Islet precursor cell (in vitro differentiated cells): ENCODE measurements at regions not wholly inside any gene's neighbourhood (a gene's known extent, or its start where the extent isn't known, plus 50 kb on each side); places are given as distances from the start of the nearest gene placed in this dataset.
"Not testable (repeated sequence)": the region's sequence is repeated elsewhere in the genome, so short reads cannot be mapped to it uniquely, and the experiment has no call there.

Experiments used
- DNase-seq: peaks from one replicate; pipeline ENCODE4 v3.0.0-alpha.2; 2018

- DNase-seq, result peak; percentile 94
These were observed 803.9 kb upstream of the CDH10 start for GRCh38 chr5:25448646-25449045.

DNA sequence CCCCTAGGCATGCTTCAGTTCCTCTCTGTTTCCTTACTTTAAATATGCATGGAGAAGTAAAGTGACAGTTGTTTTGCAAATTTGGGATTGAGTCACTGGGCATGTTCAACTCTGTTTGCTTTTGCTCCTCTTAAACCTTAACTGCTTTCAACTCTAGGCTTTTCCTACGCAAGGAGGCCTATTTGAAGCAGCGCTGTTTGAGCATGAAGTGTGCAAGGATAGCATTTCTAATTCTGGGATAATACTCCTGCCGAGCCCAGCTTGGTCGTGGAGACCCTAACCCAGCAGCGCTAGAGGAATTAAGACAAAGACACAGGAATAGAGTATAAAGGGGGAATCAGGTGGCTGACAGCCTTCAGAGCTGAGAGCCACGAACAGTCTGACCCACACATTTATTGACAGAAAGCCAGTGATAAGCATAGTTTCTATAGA, 803.4 kb upstream of the CDH10 start:
- no peak for DNase-seq

- DNase-seq, result not testable (repeated sequence)
These were observed 801.3 kb upstream of the CDH10 start for GRCh38 chr5:25446061-25446420.

DNA sequence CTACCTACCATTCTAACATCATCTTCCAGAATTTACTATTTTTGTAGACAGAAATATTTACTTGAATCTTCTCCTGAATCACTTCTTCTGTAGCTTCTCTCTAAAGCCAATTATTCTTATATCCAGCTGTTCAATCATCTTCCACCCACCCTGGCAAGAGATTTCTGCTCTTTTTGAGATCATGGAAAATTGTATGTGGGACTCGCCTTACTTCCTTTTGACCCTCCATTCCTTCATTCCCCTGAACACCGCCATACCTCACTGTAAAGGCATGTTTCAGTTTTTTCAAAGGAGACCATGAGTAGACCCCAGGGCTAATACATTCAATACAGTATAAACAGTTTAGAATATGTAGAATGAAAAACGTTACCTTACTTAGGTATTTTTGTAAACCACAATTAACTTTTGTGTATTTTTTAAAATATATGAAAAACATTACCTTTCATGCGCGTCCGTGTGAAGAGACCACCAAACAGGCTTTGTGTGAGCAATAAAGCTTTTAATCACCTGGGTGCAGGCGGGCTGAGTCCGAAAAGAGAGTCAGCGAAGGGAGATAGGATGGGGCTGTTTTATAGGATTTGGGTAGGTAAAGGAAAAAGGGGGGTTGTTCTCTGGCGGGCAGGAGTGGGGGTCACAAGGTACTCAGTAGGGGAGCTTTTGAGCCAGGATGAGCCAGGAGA, 800.7 kb upstream of the CDH10 start:
- DNase-seq, result not testable (repeated sequence)

DNA sequence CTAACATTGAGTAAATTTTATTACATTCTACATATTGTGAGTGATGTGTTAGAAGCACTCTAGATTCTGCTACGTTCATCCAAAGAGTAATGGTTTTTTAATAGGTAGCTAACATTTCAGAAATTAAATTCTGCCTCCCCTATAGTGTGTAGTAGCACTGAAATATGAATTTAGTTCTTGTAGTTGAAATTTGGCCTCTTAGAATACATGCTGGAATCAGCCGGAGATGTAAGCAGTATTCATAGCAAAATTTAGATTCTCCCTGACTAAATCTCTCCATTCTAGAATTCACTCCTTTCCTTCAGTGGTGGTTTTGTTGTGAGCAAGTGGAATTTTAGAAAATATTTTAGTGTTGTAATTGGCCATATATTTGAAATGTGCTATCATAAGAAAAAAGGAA, 799.9 kb upstream of the CDH10 start:
- no peak for DNase-seq

DNA sequence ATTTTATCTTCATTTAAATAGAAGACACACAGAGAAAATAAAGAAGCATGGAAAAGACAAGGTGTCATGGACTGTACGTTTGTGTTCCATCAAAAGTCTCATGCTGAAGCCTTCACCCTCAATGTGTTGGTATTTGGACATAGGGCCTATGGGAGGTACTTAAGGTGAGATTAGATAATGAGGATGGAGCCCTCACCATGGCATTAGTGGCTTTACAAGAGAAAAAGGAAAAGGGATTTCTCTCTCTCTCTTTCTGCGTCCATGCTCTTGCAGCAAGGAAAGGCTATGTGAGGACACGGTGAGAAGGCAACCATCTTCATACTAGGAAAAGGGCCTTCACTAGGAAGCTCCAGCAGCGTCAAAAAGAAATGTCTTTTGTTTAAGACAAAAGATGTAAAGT, 797.0 kb upstream of the CDH10 start:
- DNase-seq, result no peak

- DNase-seq, result peak; percentile 60
These were observed 794.2 kb upstream of the CDH10 start for GRCh38 chr5:25439025-25439424.

GRCh38 chr5:25438375-25438774, 793.6 kb upstream of the CDH10 start:
- DNase-seq, result not testable (repeated sequence)

DNA sequence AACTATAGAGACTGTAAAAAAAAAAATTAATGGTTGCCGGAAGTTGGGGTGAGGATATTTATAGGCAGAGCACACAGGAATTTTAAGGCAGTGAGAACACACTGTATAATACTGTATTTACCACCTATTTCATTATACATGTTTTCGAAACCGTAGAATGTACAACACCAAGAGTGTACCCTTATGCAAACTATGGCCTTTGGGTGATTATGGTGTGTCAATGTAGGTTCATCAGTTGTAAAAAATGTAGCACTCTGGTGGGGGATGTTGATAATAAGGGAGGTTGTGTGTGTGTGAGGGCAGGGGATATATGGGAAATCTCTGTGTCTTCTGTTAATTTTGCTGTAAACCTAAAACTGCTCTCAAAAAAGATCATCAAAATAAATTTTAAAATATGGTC, 791.7 kb upstream of the CDH10 start:
- DNase-seq, result no peak

DNA sequence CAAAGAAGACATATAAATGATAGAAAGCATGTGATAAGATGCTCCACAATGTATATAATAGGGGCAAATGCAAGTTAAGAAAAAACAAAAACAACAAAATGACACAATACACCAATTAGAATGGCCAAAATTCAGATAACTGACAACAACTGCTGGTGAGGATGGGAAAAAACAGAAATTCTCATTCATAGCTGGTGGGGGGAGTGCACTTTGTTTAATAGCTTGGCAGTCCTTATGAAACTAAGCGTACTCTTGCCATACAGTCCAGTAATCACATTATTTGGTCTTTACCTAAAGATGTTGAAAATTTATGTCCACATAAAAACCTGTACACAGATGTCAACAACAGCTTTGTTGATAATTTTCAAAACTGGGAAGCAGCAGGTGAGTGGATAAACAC, 791.1 kb upstream of the CDH10 start:
- no peak for DNase-seq

DNA sequence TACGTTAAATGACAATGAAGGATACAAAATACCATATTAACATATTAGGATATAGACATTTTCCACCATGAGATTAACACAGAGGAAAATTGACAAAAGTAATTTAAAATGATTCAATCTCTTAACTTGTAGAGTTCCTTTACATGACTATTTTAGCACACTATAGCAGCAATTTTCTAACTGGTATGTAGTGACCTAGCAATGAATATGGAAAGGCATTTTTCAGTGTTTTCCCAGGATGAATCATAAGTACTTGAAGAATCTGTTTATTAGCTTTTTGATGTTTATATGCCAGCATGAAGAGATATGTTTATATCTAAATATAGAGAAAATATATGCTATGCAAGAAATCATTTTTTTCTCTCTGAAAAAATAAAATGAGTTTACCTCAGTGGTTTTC, 782.5 kb upstream of the CDH10 start:
- no peak for DNase-seq

- no peak for DNase-seq
These were observed 778.5 kb upstream of the CDH10 start for GRCh38 chr5:25423271-25423670.

DNA sequence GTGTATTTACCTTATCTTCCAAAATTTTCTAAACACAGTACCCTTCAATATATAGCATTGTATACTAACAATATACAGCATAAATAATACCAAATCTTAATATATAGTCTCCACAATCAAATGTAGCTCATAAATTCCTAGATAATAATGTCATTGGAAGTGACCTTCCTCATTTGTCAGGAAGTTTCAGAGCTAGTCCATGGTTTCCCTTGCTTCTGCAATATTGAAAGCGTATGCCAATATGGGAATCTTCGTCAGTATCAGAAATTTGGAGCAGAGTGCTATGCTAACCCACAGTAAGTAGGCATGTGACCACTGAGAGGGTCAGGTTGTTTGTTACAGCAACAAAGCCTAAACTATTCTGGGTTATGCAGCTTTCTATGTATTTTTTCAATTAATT, 774.9 kb upstream of the CDH10 start:
- no peak for DNase-seq

GRCh38 chr5:25418978-25419377, 774.2 kb upstream of the CDH10 start:
- DNase-seq, result no peak

GRCh38 chr5:25418319-25418859, 773.6 kb upstream of the CDH10 start:
- no peak for DNase-seq

DNA sequence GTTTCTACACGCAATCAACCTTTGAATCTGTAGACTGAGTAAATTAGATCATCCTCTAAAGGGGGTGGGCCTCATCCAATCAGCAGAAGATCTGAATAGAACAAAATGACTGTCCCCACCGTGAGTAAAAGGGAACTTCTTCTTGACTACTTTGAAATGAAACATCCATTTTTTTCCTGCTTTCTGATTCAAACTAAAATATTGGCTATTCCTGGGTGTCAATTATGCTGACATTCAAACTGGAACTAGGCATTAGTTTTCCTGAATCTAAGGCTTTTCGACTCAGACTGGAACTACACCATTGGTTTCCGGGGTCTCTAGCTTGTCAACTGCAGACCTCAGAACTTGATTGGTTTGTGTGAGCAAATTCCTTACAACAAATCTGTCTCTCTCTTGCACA, 772.2 kb upstream of the CDH10 start:
- DNase-seq, result no peak

GRCh38 chr5:25415970-25416369, 771.2 kb upstream of the CDH10 start:
- no peak for DNase-seq

DNA sequence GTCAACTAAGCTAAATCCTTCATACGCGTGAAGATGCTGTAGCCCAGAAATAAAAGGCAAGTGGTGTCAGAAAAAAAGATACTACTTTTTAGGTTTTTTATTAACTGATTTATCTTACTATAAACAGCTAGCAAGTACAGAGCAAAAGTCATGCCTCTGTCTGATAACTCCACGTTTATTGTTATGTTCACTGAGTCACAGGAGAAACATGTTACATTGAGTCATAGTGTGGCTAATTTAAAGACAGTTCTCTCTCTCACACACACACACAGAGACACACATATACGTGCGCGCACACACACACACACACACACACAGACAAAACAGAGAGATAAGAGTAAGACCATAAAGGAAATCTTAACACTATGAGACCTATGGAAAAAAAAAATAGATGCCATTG, 770.0 kb upstream of the CDH10 start:
- no peak for DNase-seq

DNA sequence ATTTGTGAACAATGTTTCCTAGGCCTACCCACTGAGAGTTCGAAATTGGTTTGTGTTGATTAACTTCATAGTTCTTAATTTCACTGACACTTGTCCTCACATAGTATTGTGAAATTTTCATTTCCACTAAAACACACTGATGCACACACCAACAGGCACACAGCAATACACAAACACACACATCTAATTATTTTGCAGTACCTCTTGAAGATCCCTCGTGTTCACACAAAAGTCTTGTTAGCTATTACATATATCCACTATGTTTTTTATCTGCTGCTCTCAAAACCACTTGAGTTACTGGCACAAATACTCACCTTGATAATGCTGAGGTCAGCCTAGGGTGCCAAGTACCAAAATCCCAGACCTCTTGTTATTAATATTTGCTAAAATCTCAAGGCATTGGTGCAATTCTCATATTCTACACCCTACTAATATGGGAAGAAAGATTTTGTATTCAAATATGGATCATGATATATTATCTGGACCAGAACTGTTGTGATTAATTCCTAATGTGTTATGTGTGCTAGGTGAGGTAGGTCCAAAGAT, 767.4 kb upstream of the CDH10 start:
- DNase-seq, result no peak

- not testable (repeated sequence) for DNase-seq
These were observed 762.6 kb upstream of the CDH10 start for GRCh38 chr5:25407365-25407764.

GRCh38 chr5:25405850-25406249, 761.1 kb upstream of the CDH10 start:
- no peak for DNase-seq

GRCh38 chr5:25399878-25400480, 755.2 kb upstream of the CDH10 start:
- no peak for DNase-seq

DNA sequence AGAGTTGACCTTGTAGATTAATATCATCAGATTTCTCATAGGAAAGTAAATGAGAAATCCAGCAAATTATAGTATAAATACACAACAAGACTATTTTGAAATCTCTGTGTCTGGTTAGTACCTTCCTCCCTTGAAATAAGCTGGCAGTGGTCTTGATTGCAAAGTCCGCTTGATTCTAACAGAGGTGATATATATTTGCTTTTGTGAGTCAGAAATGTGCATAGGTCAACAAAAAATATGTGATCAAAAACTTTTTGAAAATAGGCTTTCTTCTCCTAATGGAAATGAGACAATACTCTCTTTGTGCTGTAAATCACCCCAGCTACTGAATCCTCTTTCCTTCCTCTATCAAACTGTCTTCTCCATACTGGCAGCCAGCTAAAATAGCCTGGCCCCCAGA, 749.2 kb upstream of the CDH10 start:
- DNase-seq, result no peak

- DNase-seq, result no peak
These were observed 748.5 kb upstream of the CDH10 start for GRCh38 chr5:25393256-25393655.

- no peak for DNase-seq
These were observed 743.2 kb upstream of the CDH10 start for GRCh38 chr5:25387953-25388352.
